GM13976 (cell line): ENCODE measurements at regions not wholly inside any gene's neighbourhood (a gene's known extent, or its start where the extent isn't known, plus 50 kb on each side); places are given as distances from the start of the nearest gene placed in this dataset.

Experiments used
- DNase-seq: peaks from one replicate; pipeline ENCODE4 v3.0.0; 2012; ENCODE audit warnings: low spot score
- in situ Hi-C: fragments of 300-500 bp; cut with MboI; formaldehyde crosslinking; loops from one replicate; pipeline ENCODE4 v1.12.0; 2022; ENCODE audit warnings: low sequenced_read_pairs, mixed read lengths, inconsistent platforms; ENCODE audit not compliant: unreplicated experiment
- TF ChIP-seq, protein P1 (sequence below): IDR thresholded peaks from 2 replicates; pipeline ENCODE4 v1.5.1; 2012; ENCODE audit warnings: borderline replicate concordance, mild to moderate bottlenecking; ENCODE audit not compliant: insufficient read depth; ENCODE audit errors: extremely low read depth, missing control alignments, control extremely low read depth

DNA sequence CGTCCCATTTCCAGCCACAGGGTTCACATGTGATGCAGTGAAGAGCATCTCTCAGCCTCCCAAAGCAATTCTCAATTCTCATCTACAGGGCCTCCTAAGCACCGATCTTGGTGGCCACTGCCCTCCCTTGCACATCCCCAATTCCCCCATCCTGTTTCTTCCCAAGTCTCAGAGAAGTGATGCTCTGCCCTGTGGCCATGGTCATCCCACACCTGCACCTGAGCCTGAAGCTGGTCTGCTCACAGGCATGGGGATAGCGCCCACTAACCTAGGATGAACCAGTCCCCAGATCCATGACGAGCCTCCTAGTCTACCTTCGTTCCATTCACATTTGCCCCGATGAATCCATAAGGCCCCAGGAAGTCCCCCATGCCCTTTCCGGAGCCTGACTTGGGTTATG is 201.5 kb downstream of the UACA start:
- TF ChIP-seq, protein P1, sequence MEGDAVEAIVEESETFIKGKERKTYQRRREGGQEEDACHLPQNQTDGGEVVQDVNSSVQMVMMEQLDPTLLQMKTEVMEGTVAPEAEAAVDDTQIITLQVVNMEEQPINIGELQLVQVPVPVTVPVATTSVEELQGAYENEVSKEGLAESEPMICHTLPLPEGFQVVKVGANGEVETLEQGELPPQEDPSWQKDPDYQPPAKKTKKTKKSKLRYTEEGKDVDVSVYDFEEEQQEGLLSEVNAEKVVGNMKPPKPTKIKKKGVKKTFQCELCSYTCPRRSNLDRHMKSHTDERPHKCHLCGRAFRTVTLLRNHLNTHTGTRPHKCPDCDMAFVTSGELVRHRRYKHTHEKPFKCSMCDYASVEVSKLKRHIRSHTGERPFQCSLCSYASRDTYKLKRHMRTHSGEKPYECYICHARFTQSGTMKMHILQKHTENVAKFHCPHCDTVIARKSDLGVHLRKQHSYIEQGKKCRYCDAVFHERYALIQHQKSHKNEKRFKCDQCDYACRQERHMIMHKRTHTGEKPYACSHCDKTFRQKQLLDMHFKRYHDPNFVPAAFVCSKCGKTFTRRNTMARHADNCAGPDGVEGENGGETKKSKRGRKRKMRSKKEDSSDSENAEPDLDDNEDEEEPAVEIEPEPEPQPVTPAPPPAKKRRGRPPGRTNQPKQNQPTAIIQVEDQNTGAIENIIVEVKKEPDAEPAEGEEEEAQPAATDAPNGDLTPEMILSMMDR = no peak
- DNase-seq = no peak

GRCh38 chr15:70560617-70561328 is 202.6 kb downstream of the UACA start:
- no peak for DNase-seq
- in situ Hi-C loops = no loop called here
- TF ChIP-seq, protein P1 = no peak

More for the DNA sequence above, 201.5 kb downstream of the UACA start:
- in situ Hi-C loops = no loop called here

GRCh38 chr15:70559265-70560239 is 203.8 kb downstream of the UACA start:
- in situ Hi-C loops = no loop called here
- DNase-seq = peak; percentile 45
- TF ChIP-seq, protein P1 = no peak

DNA sequence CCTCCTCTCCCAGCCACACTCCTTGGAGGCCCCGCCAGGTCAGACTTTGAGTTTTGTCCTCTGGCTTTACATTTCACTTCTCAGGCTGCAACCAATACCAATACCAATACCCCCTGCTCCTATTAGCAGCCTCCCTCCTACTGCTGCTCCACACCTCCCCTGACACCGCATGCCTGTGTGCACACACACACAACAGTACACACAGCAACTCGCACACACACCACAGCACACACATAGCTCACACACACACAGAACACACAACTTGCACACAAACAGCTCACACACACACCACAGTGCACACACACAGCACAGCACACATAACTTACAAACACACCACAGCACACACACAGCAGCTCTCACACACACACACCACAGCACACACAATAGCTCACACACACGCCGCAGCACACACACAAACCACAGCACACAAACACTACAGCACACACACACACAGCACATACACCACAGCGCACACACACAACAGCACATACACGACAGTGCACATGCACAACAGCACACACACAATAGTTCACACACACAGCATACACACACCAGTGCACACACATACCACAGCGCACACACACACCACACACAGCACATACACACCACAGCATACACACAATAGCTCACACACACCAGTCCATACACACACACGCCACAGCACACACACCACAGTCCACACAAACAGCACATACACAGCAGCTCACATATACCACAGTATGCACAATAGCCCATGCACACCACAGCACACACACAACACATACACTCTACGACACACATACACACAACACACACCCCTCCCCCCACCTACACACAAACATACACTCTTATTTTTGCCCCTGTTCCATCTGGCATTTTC is 204.7 kb downstream of the UACA start:
- in situ Hi-C loops = no loop called here
- DNase-seq = no peak
- TF ChIP-seq, protein P1 = no peak

- TF ChIP-seq, protein P1 = no peak
- in situ Hi-C loops = no loop called here
- no peak for DNase-seq
Observed at GRCh38 chr15:70557521-70558258, 205.7 kb downstream of the UACA start.

- in situ Hi-C loops = no loop called here
- TF ChIP-seq, protein P1 = no peak
- no peak for DNase-seq
Observed at GRCh38 chr15:70556779-70557178, 206.6 kb downstream of the UACA start.
